Kidney (tissue), 13 donors: ENCODE measurements at regions not wholly inside any gene's neighbourhood (a gene's known extent, or its start where the extent isn't known, plus 50 kb on each side); places are given as distances from the start of the nearest gene placed in this dataset.

ENCODE experiments used
- DNase-seq, 5 donors: peaks; one replicate each; pipeline ENCODE4 v3.0.0-alpha.2; 2013 to 2020
- FAIRE-seq: peaks from 2 replicates; lab custom pipeline; 2012; peaks lifted over from hg19 to GRCh38; lab: Jason Lieb, UNC
- H3K27ac ChIP-seq, 2 donors: one replicate each; pipeline ENCODE4 v1.7.0; 2013; ENCODE audit warnings: low read depth in 2 of 2, low read length in 2 of 2, inconsistent platforms in 1 of 2
- H3K27me3 ChIP-seq: one replicate; pipeline ENCODE4 v1.7.1; 2013; ENCODE audit warnings: low read length, inconsistent platforms; ENCODE audit not compliant: control insufficient read depth, insufficient read depth
- H3K36me3 ChIP-seq, 3 donors: one replicate each; pipeline versions ENCODE4 v1.7.0 to v1.7.1; 2013; ENCODE audit warnings: low read length in 3 of 3, control low read depth in 1 of 3, inconsistent platforms in 1 of 3; ENCODE audit not compliant: insufficient read depth in 3 of 3, control insufficient read depth in 2 of 3
- H3K4me1 ChIP-seq, 3 donors: one replicate each; pipeline versions ENCODE4 v1.7.0 to v1.7.1; 2013; ENCODE audit warnings: low read length in 3 of 3, inconsistent platforms in 1 of 3, low read depth in 1 of 3; ENCODE audit not compliant: control insufficient read depth in 2 of 3, insufficient read depth in 2 of 3
- H3K4me3 ChIP-seq, 3 donors: one replicate each; pipeline versions ENCODE4 v1.7.0 to v1.8.1; 2013; ENCODE audit warnings: low read length in 3 of 3, control low read depth in 1 of 3, inconsistent platforms in 1 of 3
- H3K9ac ChIP-seq, 3 donors: one replicate each; pipeline versions ENCODE4 v1.7.0 to v1.7.1; 2013; ENCODE audit warnings: low read length in 3 of 3, control low read depth in 1 of 3, inconsistent platforms in 1 of 3
- H3K9me3 ChIP-seq, 3 donors: one replicate each; pipeline versions ENCODE4 v1.7.0 to v1.7.1; 2013; ENCODE audit warnings: low read length in 3 of 3, control low read depth in 1 of 3, inconsistent platforms in 1 of 3; ENCODE audit not compliant: control insufficient read depth in 2 of 3, insufficient read depth in 1 of 3
- intact Hi-C: fragments of 100-400 bp; cut with DNase I; formaldehyde crosslinking; loops from one replicate; pipeline ENCODE4 v1.11.1; 2022
- TF ChIP-seq, protein P1 (sequence below): IDR thresholded peaks from 3 replicates; pipeline ENCODE4 v1.5.1; 2012; ENCODE audit warnings: mild to moderate bottlenecking, moderate library complexity, borderline replicate concordance; ENCODE audit not compliant: insufficient read depth; ENCODE audit errors: extremely low read depth
- donor health status: control.
- donor health status: control.
- donor health status: control.
- donor health status: control.
- donor health status: control.
- donor health status: DM: yes; HTN: yes; CAD: no.
- donor health status: Normal renal cell carcinoma (clear cell type).

DNA sequence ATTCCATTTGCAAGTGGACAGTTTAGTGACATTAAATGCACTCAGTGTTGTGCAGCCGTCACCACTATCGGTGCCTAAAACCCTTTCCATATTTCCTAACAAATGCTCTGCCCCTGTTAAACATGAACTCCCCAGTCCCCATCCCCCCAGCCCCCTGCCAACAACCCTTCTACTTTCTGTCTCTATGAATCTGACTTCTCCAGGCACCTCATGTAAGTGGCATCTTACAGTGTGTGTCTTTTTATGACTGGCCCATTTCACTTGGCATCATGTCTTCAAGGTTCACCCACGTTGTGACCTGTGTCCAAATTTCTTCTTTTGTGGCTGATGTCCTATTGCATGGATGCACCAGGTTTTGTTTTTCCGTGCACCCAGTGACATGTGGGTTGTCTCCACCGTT is 140.9 kb upstream of the GPC1 start:
- TF ChIP-seq, protein P1, sequence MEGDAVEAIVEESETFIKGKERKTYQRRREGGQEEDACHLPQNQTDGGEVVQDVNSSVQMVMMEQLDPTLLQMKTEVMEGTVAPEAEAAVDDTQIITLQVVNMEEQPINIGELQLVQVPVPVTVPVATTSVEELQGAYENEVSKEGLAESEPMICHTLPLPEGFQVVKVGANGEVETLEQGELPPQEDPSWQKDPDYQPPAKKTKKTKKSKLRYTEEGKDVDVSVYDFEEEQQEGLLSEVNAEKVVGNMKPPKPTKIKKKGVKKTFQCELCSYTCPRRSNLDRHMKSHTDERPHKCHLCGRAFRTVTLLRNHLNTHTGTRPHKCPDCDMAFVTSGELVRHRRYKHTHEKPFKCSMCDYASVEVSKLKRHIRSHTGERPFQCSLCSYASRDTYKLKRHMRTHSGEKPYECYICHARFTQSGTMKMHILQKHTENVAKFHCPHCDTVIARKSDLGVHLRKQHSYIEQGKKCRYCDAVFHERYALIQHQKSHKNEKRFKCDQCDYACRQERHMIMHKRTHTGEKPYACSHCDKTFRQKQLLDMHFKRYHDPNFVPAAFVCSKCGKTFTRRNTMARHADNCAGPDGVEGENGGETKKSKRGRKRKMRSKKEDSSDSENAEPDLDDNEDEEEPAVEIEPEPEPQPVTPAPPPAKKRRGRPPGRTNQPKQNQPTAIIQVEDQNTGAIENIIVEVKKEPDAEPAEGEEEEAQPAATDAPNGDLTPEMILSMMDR = no peak
- Histone ChIP-seq H3K27me3 (no peaks in the 10 kb centered on the region), H3K36me3 (no peaks in the 10 kb centered on the region), H3K27ac (no peak overlapping the region), H3K4me1 (no peaks in the 10 kb centered on the region), H3K4me3 (no peak overlapping the region), H3K9me3 (no peaks in the 10 kb centered on the region), H3K9ac (no peak overlapping the region)
- DNase-seq (no peak), FAIRE-seq (no peak)
- intact Hi-C loops = no loop called here

DNA sequence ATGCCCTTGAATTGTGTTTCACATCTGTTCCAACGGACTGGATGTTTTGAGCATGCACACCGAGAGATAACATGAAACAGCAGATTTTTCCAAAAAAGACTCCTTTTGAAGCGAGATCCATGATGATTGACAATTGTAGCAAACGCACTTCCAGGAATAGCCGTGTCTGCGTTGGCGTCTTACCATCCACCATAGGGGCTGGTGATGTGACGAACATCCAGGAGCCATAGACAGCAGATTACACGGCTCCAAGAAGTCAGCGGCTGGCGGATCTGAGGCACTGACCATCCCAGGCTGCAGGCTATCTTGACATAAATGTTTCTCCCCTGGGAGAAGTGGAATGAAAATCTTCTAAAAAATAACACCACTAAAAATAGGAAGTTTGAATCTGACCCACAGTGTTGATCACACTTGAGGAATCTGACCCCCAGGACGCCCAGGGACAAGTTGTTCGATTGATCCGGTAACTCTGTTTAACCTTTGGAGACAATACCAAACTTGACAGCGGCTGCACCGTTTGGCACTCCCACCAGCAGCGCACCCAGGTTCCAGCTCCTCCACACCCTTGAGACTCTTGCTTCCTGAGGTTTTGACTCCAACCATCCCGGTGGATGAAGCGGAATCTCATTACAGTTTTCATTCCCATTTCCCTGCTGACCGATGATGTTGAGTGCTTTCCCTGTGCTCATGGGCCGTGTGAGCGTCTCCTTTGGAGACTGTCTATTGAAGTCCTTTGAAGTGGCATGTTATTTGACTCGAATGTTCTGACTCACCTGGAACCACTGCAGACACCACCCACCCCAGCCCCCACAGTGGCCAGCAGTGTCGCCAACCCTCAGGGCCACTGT is 140.0 kb upstream of the GPC1 start:
- Histone ChIP-seq H3K36me3 (no peaks in the 10 kb centered on the region), H3K27me3 (no peaks in the 10 kb centered on the region), H3K27ac (no peak overlapping the region), H3K4me1 (no peaks in the 10 kb centered on the region), H3K4me3 (no peak overlapping the region), H3K9me3 (no peaks in the 10 kb centered on the region), H3K9ac (no peak overlapping the region)
- intact Hi-C loops = no loop called here
- TF ChIP-seq, protein P1 = no peak
- FAIRE-seq (no peak), DNase-seq (no peak)

DNA sequence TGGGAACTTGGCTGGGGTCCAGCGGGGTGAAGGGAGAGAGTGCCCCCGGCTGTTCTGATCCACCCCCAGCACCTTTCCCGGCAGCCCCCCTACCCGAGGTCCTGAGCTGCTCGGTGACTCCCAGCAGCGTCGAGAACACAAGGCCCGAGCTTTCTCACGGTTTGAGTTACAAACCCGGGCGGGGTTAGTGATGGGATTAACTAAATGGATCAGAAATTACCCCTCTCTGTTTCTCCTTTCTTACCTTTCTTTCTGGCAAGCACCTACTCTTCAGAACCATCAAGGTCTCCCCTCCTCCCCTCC is 139.4 kb upstream of the GPC1 start:
- FAIRE-seq = no peak
- no peak overlapping the region for H3K27ac ChIP-seq
- H3K4me1 ChIP-seq = no peaks in the 10 kb centered on the region
- no peaks in the 10 kb centered on the region for H3K36me3 ChIP-seq
- H3K27me3 ChIP-seq = no peaks in the 10 kb centered on the region
- no peak overlapping the region for H3K9ac ChIP-seq
- no peaks in the 10 kb centered on the region for H3K9me3 ChIP-seq
- no peak for DNase-seq
- no peak overlapping the region for H3K4me3 ChIP-seq
- TF ChIP-seq, protein P1 = no peak
- intact Hi-C loops = no loop called here
